GM18907 (cell line): ENCODE measurements at regions not wholly inside any gene's neighbourhood (a gene's known extent, or its start where the extent isn't known, plus 50 kb on each side); places are given as distances from the start of the nearest gene placed in this dataset.

Experiments
- ATAC-seq: cut with Tn5 transposase; IDR thresholded peaks from one replicate; pipeline ENCODE4 v1.9.1; 2021; ENCODE audit warnings: mild to moderate bottlenecking, moderate library complexity; ENCODE audit not compliant: unreplicated experiment

GRCh38 chr6:137772541-137773250 is 94.4 kb upstream of the TNFAIP3 start:
- no peak for ATAC-seq

GRCh38 chr6:137775227-137775626 is 91.8 kb upstream of the TNFAIP3 start:
- ATAC-seq, result no peak

- ATAC-seq, result no peak
Observed at GRCh38 chr6:137775720-137776119, 91.3 kb upstream of the TNFAIP3 start.

GRCh38 chr6:137776256-137776655 is 90.8 kb upstream of the TNFAIP3 start:
- no peak for ATAC-seq

GRCh38 chr6:137776786-137777686 is 90.0 kb upstream of the TNFAIP3 start:
- no peak for ATAC-seq

- ATAC-seq, result no peak
Observed at GRCh38 chr6:137777687-137778075, 89.4 kb upstream of the TNFAIP3 start.

- ATAC-seq, result no peak
Observed at GRCh38 chr6:137779982-137780381, 87.1 kb upstream of the TNFAIP3 start.

GRCh38 chr6:137780447-137781034 is 86.5 kb upstream of the TNFAIP3 start:
- no peak for ATAC-seq

GRCh38 chr6:137781639-137782038 is 85.4 kb upstream of the TNFAIP3 start:
- ATAC-seq, result no peak

- ATAC-seq, result no peak
Observed at GRCh38 chr6:137782166-137783039, 84.7 kb upstream of the TNFAIP3 start.

GRCh38 chr6:137783710-137784109 is 83.3 kb upstream of the TNFAIP3 start:
- ATAC-seq, result no peak

- no peak for ATAC-seq
Observed at GRCh38 chr6:137784583-137784982, 82.5 kb upstream of the TNFAIP3 start.

GRCh38 chr6:137787016-137787415 is 80.0 kb upstream of the TNFAIP3 start:
- no peak for ATAC-seq

- ATAC-seq, result no peak
Observed at GRCh38 chr6:137788248-137788647, 78.8 kb upstream of the TNFAIP3 start.

- no peak for ATAC-seq
Observed at GRCh38 chr6:137791281-137792159, 75.5 kb upstream of the TNFAIP3 start.

- no peak for ATAC-seq
Observed at GRCh38 chr6:137792160-137793033, 74.7 kb upstream of the TNFAIP3 start.

- no peak for ATAC-seq
Observed at GRCh38 chr6:137793805-137794515, 73.1 kb upstream of the TNFAIP3 start.

- no peak for ATAC-seq
Observed at GRCh38 chr6:137794516-137795201, 72.4 kb upstream of the TNFAIP3 start.
